Activated CD4-positive, alpha-beta T cell treated with anti-CD3 and anti-CD28 coated beads for 36 hours (primary cell): ENCODE measurements at regions not wholly inside any gene's neighbourhood (a gene's known extent, or its start where the extent isn't known, plus 50 kb on each side); places are given as distances from the start of the nearest gene placed in this dataset.
"Not testable (repeated sequence)": the region's sequence is repeated elsewhere in the genome, so short reads cannot be mapped to it uniquely, and the experiment has no call there.

Experiments
- ATAC-seq: fragments of 200-7000 bp; cut with Tn5 transposase; one replicate; pipeline ENCODE4 v1.10.0; 2021; ENCODE audit warnings: mild to moderate bottlenecking, moderate library complexity
- CTCF ChIA-PET: fragments of 350-600 bp; sonication (Branson Sonifier 250); formaldehyde crosslinking; loops from one replicate; lab custom pipeline; 2021; ENCODE audit warnings: antibody characterized with exemption; lab: Charles Lee
- POLR2A ChIA-PET: fragments of 350-600 bp; sonication (Branson Sonifier 250); formaldehyde crosslinking; loops from one replicate; lab custom pipeline; 2021; ENCODE audit warnings: antibody characterized with exemption, inconsistent platforms; lab: Charles Lee
- DNase-seq: peaks from one replicate; pipeline ENCODE4 v3.0.0-alpha.2; 2020
- H3K27ac Mint-ChIP-seq: one replicate; pipeline ENCODE4 v1.8.0; 2021; ENCODE audit warnings: mixed read lengths
- H3K27me3 Mint-ChIP-seq: one replicate; pipeline ENCODE4 v1.8.0; 2021; ENCODE audit warnings: mixed read lengths
- H3K36me3 Mint-ChIP-seq: one replicate; pipeline ENCODE4 v1.8.0; 2021; ENCODE audit warnings: low read depth, mixed read lengths
- H3K4me1 Mint-ChIP-seq: one replicate; pipeline ENCODE4 v1.8.0; 2021; ENCODE audit warnings: mixed read lengths
- H3K4me3 Mint-ChIP-seq: one replicate; pipeline ENCODE4 v1.8.0; 2021; ENCODE audit warnings: mild to moderate bottlenecking, moderate library complexity, mixed read lengths
- H3K9me3 Mint-ChIP-seq: one replicate; pipeline ENCODE4 v1.8.0; 2021; ENCODE audit warnings: low read depth, mixed read lengths
- intact Hi-C, 2 experiments: fragments of 100-400 bp; cut with DNase I in 1 of 2; cut with micrococcal nuclease in 1 of 2; formaldehyde crosslinking; loops; one replicate each; pipeline versions ENCODE4 v1.14.2 to v1.15.1; 2022 to 2024; cut with DNase I, micrococcal nuclease

GRCh38 chr22:22958621-22959020 lies 71.0 kb downstream of the IGLL5 start:
- Mint-ChIP-seq H3K27me3 (peaks cover 26% of the 10 kb centered on the region), H3K36me3 (no peaks in the 10 kb centered on the region), H3K27ac (no peak overlapping the region), H3K4me3 (no peak overlapping the region), H3K9me3 (peaks cover 9% of the 10 kb centered on the region), H3K4me1 (peaks cover 3% of the 10 kb centered on the region)
- intact Hi-C loops, result loop anchor here (1.0 to 10.0 kb wide), 5 partner anchors 170 to 494 kb away; no protein-coding TSS in a partner anchor
- DNase-seq (no peak), ATAC-seq (no peak)
- CTCF ChIA-PET, result interaction anchor here (0.6 to 8.3 kb wide), 14 partner anchors 11 to 632 kb away, joined by 3 to 118 read pairs (median 5); partner anchors contain the start of gene RAB36
- POLR2A ChIA-PET, result no interaction called here

DNA sequence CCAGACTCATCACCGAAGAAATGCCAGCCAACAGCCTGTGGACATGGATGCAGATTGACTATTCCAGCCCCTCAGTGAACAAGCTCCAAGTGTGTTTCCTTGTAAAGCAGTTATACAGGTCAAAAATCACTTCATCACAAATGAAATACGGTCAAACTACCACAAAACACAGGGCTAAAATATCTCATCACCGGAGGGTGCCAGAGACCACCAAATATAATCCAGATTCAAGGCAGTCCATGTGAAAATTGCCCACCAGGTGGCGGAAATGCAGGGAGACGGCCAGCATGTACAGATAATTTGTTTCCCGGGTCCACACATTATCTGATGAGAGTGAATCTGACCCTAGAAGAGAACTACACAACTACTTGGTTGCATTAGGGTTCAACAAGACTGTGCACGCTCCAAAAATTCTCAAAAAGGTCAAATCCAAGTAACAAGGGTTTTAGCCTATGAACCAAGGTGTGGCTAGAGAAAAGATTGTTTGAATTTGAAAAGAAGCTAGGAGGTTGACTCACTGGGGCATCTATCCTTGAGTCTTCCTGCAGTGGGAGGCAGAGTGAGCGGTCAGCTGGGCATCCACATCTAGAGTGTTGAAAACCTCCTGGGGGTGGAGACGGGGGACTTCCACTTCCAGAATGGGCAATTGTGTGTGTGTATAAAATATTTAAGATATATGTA lies 71.7 kb downstream of the IGLL5 start:
- H3K27ac Mint-ChIP-seq, result no peak overlapping the region
- H3K36me3 Mint-ChIP-seq, result no peaks in the 10 kb centered on the region
- POLR2A ChIA-PET, result no interaction called here
- ATAC-seq (peak; percentile 70), DNase-seq (peak; percentile 85)
- intact Hi-C loops, result loop anchor here (1.0 to 10.0 kb wide), 5 partner anchors 169 to 494 kb away; no protein-coding TSS in a partner anchor
- H3K9me3 Mint-ChIP-seq, result peaks cover 9% of the 10 kb centered on the region
- H3K27me3 Mint-ChIP-seq, result peaks cover 24% of the 10 kb centered on the region
- no peak overlapping the region for H3K4me3 Mint-ChIP-seq
- CTCF ChIA-PET, result interaction anchor here (0.5 to 8.3 kb wide), 23 partner anchors 9 to 337 kb away, joined by 3 to 118 read pairs (median 4); partner anchors contain the start of genes GNAZ and RAB36
- peaks cover 3% of the 10 kb centered on the region for H3K4me1 Mint-ChIP-seq

- no peak for DNase-seq
- H3K9me3 Mint-ChIP-seq, result peaks cover 9% of the 10 kb centered on the region
- intact Hi-C loops, result no loop called here
- H3K36me3 Mint-ChIP-seq, result no peaks in the 10 kb centered on the region
- H3K4me1 Mint-ChIP-seq, result no peaks in the 10 kb centered on the region
- peaks cover 25% of the 10 kb centered on the region for H3K27me3 Mint-ChIP-seq
- H3K27ac Mint-ChIP-seq, result no peak overlapping the region
- H3K4me3 Mint-ChIP-seq, result no peak overlapping the region
- no peak for ATAC-seq
- CTCF ChIA-PET, result interaction anchor here (0.5 to 8.3 kb wide), 27 partner anchors 9 to 1968 kb away, joined by 3 to 118 read pairs (median 4); no protein-coding TSS in a partner anchor
- POLR2A ChIA-PET, result no interaction called here
These were observed 72.7 kb downstream of the IGLL5 start for GRCh38 chr22:22960307-22960706.

DNA sequence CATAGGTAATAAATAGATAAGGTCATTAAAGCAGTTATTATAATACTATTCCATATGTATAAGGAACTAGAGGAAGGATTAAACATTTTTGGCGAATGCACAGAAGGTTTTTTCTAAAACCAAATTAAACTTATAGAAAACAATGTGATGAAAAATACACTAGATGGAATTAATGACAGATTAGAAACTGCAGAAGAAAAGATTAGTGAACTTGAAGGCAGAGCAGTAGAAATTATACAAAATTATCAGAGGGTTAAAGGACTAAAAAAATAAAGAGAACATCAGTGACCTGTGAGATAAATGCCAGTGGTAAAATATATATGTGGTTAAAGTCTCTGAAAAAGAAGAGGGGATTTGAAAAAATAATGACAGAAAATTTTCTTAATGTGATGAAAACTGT lies 74.0 kb downstream of the IGLL5 start:
- Mint-ChIP-seq H3K4me3 (no peak overlapping the region), H3K27ac (no peak overlapping the region), H3K36me3 (no peaks in the 10 kb centered on the region), H3K27me3 (peaks cover 26% of the 10 kb centered on the region), H3K4me1 (no peaks in the 10 kb centered on the region), H3K9me3 (peaks cover 9% of the 10 kb centered on the region)
- intact Hi-C loops, result no loop called here
- ChIA-PET CTCF (interaction anchor here (0.8 to 8.3 kb wide), 5 partner anchors 11 to 173 kb away, joined by 3 to 118 read pairs (median 5); no protein-coding TSS in a partner anchor), POLR2A (no interaction called here)
- no peak for DNase-seq
- ATAC-seq, result no peak

GRCh38 chr22:22968366-22968765 lies 80.8 kb downstream of the IGLL5 start:
- CTCF ChIA-PET, result interaction anchor here (0.8 to 1.4 kb wide), 2 partner anchors 9 to 14 kb away, joined by 3 to 6 read pairs; no protein-coding TSS in a partner anchor

DNA sequence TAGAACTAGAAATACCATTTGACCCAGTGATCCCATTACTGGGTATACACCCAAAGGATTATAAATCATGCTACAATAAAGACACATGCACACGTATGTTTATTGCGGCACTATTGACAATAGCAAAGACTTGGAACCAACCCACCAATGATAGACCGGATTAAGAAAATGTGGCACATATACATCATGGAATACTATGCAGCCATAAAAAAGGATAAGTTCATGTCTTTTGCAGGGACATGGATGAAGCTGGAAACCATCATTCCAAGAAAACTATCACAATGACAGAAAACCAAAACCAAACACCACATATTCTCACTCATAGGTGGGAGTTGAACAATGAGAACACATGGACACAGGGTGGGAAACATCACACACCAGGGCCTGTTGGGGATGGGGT lies 85.0 kb downstream of the IGLL5 start:
- intact Hi-C loops, H3K27ac Mint-ChIP-seq, DNase-seq, H3K4me3 Mint-ChIP-seq, H3K4me1 Mint-ChIP-seq, POLR2A ChIA-PET, H3K9me3 Mint-ChIP-seq, ATAC-seq, H3K36me3 Mint-ChIP-seq: not testable (repeated sequence)
- CTCF ChIA-PET, result interaction anchor here (1.0 to 1.3 kb wide), 3 partner anchors 13 to 385 kb away, joined by 3 to 5 read pairs (median 3); no protein-coding TSS in a partner anchor
- H3K27me3 Mint-ChIP-seq, result peaks cover 34% of the 10 kb centered on the region

More at GRCh38 chr22:22968366-22968765, 80.8 kb downstream of the IGLL5 start:
- no peaks in the 10 kb centered on the region for H3K4me1 Mint-ChIP-seq
- H3K27me3 Mint-ChIP-seq, result peaks cover 50% of the 10 kb centered on the region
- intact Hi-C loops, result no loop called here
- no peak for DNase-seq
- no peaks in the 10 kb centered on the region for H3K9me3 Mint-ChIP-seq
- no peak for ATAC-seq
- no peaks in the 10 kb centered on the region for H3K36me3 Mint-ChIP-seq
- POLR2A ChIA-PET, result no interaction called here
- H3K4me3 Mint-ChIP-seq, result no peak overlapping the region
- H3K27ac Mint-ChIP-seq, result no peak overlapping the region

DNA sequence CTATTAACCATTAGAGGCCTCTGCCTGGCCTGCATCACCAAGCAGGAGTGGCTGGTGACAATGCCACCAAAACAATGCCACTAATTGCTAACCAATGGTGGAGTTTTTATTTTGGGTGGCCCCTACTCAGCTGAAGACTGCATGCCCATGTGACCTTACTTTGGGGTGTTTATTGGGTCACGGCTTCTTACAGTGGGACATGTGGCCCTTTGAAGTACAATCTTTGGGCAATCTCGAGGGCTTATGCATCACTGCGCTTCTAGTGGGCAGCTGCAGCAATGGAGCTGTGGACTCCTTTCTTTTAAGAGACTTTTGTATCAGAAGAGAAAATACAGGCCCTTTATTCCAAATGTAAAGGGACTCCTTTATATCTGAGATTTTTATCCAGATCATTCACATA lies 85.7 kb downstream of the IGLL5 start:
- ChIA-PET POLR2A (no interaction called here), CTCF (interaction anchor here (1.0 to 1.3 kb wide), 4 partner anchors 14 to 386 kb away, joined by 3 to 5 read pairs (median 3); no protein-coding TSS in a partner anchor)
- Mint-ChIP-seq H3K27me3 (peaks cover 34% of the 10 kb centered on the region), H3K4me3 (no peak overlapping the region), H3K27ac (no peak overlapping the region), H3K4me1 (no peaks in the 10 kb centered on the region), H3K9me3 (no peaks in the 10 kb centered on the region), H3K36me3 (no peaks in the 10 kb centered on the region)
- intact Hi-C loops, result no loop called here
- ATAC-seq (no peak), DNase-seq (no peak)

DNA sequence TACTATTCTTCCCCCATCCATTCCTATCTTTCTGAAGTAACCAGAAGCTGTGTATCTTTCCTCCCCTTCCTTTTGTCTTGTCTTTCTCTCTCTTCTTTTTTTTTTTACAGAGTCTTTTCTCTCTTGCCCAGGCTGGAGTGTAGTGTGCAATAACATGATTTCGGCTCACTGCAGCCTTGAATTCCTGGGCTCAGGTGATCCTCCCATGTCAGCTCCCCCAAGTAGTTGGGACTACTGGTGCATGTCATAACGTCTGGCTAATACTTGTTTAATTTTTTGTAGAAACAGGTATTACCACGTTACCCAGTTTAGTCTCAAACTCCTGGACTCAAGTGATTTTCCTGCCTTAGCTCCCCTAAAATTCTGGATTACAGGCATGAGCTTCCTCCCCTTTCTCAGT lies 86.5 kb downstream of the IGLL5 start:
- H3K36me3 Mint-ChIP-seq, result no peaks in the 10 kb centered on the region
- no peak overlapping the region for H3K27ac Mint-ChIP-seq
- no peaks in the 10 kb centered on the region for H3K4me1 Mint-ChIP-seq
- ChIA-PET CTCF (interaction anchor here (0.7 to 2.3 kb wide), 4 partner anchors 8 to 126 kb away, joined by 3 to 7 read pairs (median 4); no protein-coding TSS in a partner anchor), POLR2A (interaction anchor here (0.6 kb wide), 2 partner anchors 38 to 62 kb away, joined by 3 read pairs; no protein-coding TSS in a partner anchor)
- ATAC-seq (no peak), DNase-seq (no peak)
- no peak overlapping the region for H3K4me3 Mint-ChIP-seq
- peaks cover 31% of the 10 kb centered on the region for H3K27me3 Mint-ChIP-seq
- no peaks in the 10 kb centered on the region for H3K9me3 Mint-ChIP-seq
- intact Hi-C loops, result no loop called here

GRCh38 chr22:22974795-22975580 lies 87.4 kb downstream of the IGLL5 start:
- peaks cover 23% of the 10 kb centered on the region for H3K27me3 Mint-ChIP-seq
- ChIA-PET POLR2A (interaction anchor here (0.6 kb wide), 1 partner anchor 39 kb away, joined by 3 read pairs; no protein-coding TSS in a partner anchor), CTCF (interaction anchor here (0.7 to 2.3 kb wide), 5 partner anchors 9 to 388 kb away, joined by 3 to 10 read pairs (median 6); no protein-coding TSS in a partner anchor)
- H3K27ac Mint-ChIP-seq, result no peak overlapping the region
- no peaks in the 10 kb centered on the region for H3K36me3 Mint-ChIP-seq
- DNase-seq (no peak), ATAC-seq (no peak)
- peaks cover 3% of the 10 kb centered on the region for H3K9me3 Mint-ChIP-seq
- intact Hi-C loops, result no loop called here
- no peaks in the 10 kb centered on the region for H3K4me1 Mint-ChIP-seq
- H3K4me3 Mint-ChIP-seq, result no peak overlapping the region

DNA sequence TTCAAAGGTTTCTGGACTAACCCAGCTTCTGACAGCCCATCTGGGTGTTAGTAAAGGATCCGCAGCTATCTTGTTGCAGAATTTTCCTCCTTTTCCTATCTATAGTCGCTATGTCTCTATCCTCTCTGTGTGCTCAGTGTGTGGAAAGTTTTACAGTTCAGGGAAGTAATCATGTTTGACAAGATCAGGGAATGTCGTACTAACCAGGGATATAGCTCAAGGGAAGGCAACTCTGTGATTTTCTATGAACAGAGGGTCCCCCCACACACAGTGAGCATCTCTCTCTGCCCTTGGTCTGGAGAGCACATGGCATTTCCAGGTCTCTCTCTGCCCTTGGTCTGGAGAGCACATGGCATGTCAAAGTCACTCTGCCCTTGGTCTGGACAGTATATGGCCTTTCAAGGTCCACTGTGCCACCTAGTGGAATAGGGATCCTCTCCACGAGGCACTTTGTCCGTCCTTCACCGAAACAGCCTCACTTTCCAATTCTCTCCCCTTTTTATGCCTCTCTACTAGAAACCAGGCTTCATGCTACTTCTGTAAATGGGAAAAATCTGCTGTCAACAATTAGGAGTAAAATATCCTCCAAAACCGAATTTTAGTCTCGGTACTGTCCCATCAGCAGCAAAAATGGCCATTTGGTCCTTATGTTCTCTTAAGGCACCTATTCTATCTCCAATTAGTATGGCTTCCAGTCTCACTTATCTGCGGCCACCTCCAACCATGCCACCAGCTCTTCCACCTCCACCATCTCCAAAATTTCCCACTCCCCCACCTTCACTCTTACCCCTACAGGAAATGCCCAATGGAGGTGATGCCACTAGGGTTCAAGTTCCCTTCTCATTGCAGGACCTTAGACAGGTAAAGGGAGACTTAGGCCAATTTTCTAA lies 88.7 kb downstream of the IGLL5 start:
- ChIA-PET CTCF (interaction anchor here (0.6 to 2.3 kb wide), 4 partner anchors 15 to 800 kb away, joined by 3 to 10 read pairs (median 5); no protein-coding TSS in a partner anchor), POLR2A (interaction anchor here (0.5 kb wide), 1 partner anchor 23 kb away, joined by 3 read pairs; no protein-coding TSS in a partner anchor)
- no peak for DNase-seq
- intact Hi-C loops, result no loop called here
- H3K27me3 Mint-ChIP-seq, result peaks cover 15% of the 10 kb centered on the region
- no peak for ATAC-seq
- H3K4me3 Mint-ChIP-seq, result no peak overlapping the region
- H3K4me1 Mint-ChIP-seq, result no peaks in the 10 kb centered on the region
- H3K36me3 Mint-ChIP-seq, result peaks cover 5% of the 10 kb centered on the region
- H3K9me3 Mint-ChIP-seq, result peaks cover 9% of the 10 kb centered on the region
- H3K27ac Mint-ChIP-seq, result no peak overlapping the region
